Endodermal cell (in vitro differentiated cells): ENCODE measurements at regions not wholly inside any gene's neighbourhood (a gene's known extent, or its start where the extent isn't known, plus 50 kb on each side); places are given as distances from the start of the nearest gene placed in this dataset.

Source experiments
- DNase-seq: peaks from one replicate; pipeline ENCODE4 v3.0.0-alpha.2; 2017
- H3K27ac ChIP-seq: 2 replicates; pipeline ENCODE4 v1.5.1; 2013; ENCODE audit warnings: mild to moderate bottlenecking, low read depth, low read length, moderate library complexity
- H3K27me3 ChIP-seq: 2 replicates; pipeline ENCODE4 v1.6.1; 2013; ENCODE audit warnings: mild to moderate bottlenecking, low read length, moderate library complexity; ENCODE audit not compliant: insufficient read depth, control insufficient read depth, poor library complexity, severe bottlenecking
- H3K36me3 ChIP-seq: 2 replicates; pipeline ENCODE4 v1.7.0; 2013; ENCODE audit warnings: mild to moderate bottlenecking, low read length, moderate library complexity; ENCODE audit not compliant: control insufficient read depth, insufficient read depth
- H3K4me1 ChIP-seq: one replicate; pipeline ENCODE4 v1.7.0; 2013; ENCODE audit warnings: low read length; ENCODE audit not compliant: control insufficient read depth, insufficient read depth
- H3K4me3 ChIP-seq: 2 replicates; pipeline ENCODE4 v1.5.1; 2013; ENCODE audit warnings: mild to moderate bottlenecking, low read length, moderate library complexity
- H3K9ac ChIP-seq: 2 replicates; pipeline ENCODE4 v1.6.1; 2013; ENCODE audit warnings: mild to moderate bottlenecking, low read length, moderate library complexity; ENCODE audit not compliant: poor library complexity, severe bottlenecking; ENCODE audit errors: extremely low read depth
- H3K9me3 ChIP-seq: 2 replicates; pipeline ENCODE4 v1.6.1; 2013; ENCODE audit warnings: mild to moderate bottlenecking, low read length, moderate library complexity; ENCODE audit not compliant: control insufficient read depth
- H3K27ac Mint-ChIP-seq: 2 replicates; pipeline ENCODE4 v1.8.0; 2020; ENCODE audit warnings: mixed read lengths
- H3K27me3 Mint-ChIP-seq: 2 replicates; pipeline ENCODE4 v1.8.0; 2021; ENCODE audit warnings: mild to moderate bottlenecking, mixed read lengths; ENCODE audit not compliant: insufficient read depth
- H3K36me3 Mint-ChIP-seq: 2 replicates; pipeline ENCODE4 v1.8.0; 2020; ENCODE audit warnings: low read depth, mixed read lengths
- H3K4me1 Mint-ChIP-seq: 2 replicates; pipeline ENCODE4 v1.8.0; 2020; ENCODE audit warnings: mixed read lengths
- H3K4me3 Mint-ChIP-seq: 2 replicates; pipeline ENCODE4 v1.8.0; 2020; ENCODE audit warnings: mild to moderate bottlenecking, moderate library complexity, mixed read lengths
- H3K9me3 Mint-ChIP-seq: 2 replicates; pipeline ENCODE4 v1.8.0; 2020; ENCODE audit warnings: mild to moderate bottlenecking, mixed read lengths
- WGBS, 2 experiments: methylation state at CpG; one replicate each; pipeline versions ENCODE4 v1.1.5 to v1.1.7; 2013; ENCODE audit warnings: missing lambda C conversion rate in 2 of 2, mixed read lengths in 1 of 2; ENCODE audit not compliant: insufficient coverage in 1 of 2, insufficient read length in 1 of 2; 5-methylcytosine and 5-hydroxymethylcytosine counted together
- TF ChIP-seq, protein P1 (sequence below): fragments of 200-600 bp; sonication (generic); conservative IDR thresholded peaks from 2 replicates; pipeline ENCODE4 v1.5.0; 2021; ENCODE audit warnings: antibody characterized with exemption, mild to moderate bottlenecking

DNA sequence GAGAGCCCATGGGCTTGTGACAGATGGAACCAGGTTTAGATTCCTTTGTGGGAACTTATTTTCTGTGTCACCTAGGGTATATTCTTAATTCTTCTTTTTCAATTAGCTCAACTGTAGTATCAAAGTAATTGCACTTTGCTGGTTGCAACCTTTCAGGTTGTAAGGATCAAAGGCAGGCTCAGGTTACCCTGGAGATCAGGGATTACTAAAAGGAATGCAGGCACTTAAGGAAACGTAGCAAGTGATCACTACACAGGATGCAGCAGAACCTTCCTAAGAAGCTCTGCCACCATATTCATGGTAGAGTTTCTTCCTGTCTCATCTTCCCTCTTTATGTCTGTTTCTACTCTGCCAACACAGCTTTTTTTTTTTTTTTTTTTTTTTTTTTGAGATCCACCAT lies 133.2 kb upstream of the JAG1 start:
- H3K4me1 ChIP-seq: no peaks in the 10 kb centered on the region
- H3K36me3 ChIP-seq: no peaks in the 10 kb centered on the region
- no peak overlapping the region for H3K27ac Mint-ChIP-seq
- TF ChIP-seq, protein P1, sequence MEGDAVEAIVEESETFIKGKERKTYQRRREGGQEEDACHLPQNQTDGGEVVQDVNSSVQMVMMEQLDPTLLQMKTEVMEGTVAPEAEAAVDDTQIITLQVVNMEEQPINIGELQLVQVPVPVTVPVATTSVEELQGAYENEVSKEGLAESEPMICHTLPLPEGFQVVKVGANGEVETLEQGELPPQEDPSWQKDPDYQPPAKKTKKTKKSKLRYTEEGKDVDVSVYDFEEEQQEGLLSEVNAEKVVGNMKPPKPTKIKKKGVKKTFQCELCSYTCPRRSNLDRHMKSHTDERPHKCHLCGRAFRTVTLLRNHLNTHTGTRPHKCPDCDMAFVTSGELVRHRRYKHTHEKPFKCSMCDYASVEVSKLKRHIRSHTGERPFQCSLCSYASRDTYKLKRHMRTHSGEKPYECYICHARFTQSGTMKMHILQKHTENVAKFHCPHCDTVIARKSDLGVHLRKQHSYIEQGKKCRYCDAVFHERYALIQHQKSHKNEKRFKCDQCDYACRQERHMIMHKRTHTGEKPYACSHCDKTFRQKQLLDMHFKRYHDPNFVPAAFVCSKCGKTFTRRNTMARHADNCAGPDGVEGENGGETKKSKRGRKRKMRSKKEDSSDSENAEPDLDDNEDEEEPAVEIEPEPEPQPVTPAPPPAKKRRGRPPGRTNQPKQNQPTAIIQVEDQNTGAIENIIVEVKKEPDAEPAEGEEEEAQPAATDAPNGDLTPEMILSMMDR: no peak
- no peaks in the 10 kb centered on the region for H3K9me3 ChIP-seq
- WGBS, 2 experiments: 50 to 100% methylated on average over 1 of the region's 1 CpG
- H3K4me3 ChIP-seq: no peak overlapping the region
- no peak overlapping the region for H3K4me3 Mint-ChIP-seq
- no peaks in the 10 kb centered on the region for H3K9me3 Mint-ChIP-seq
- H3K4me1 Mint-ChIP-seq: peaks cover 8% of the 10 kb centered on the region
- DNase-seq: no peak
- no peaks in the 10 kb centered on the region for H3K36me3 Mint-ChIP-seq
- no peak overlapping the region for H3K9ac ChIP-seq
- H3K27me3 Mint-ChIP-seq: no peaks in the 10 kb centered on the region
- no peak overlapping the region for H3K27ac ChIP-seq
- no peaks in the 10 kb centered on the region for H3K27me3 ChIP-seq

DNA sequence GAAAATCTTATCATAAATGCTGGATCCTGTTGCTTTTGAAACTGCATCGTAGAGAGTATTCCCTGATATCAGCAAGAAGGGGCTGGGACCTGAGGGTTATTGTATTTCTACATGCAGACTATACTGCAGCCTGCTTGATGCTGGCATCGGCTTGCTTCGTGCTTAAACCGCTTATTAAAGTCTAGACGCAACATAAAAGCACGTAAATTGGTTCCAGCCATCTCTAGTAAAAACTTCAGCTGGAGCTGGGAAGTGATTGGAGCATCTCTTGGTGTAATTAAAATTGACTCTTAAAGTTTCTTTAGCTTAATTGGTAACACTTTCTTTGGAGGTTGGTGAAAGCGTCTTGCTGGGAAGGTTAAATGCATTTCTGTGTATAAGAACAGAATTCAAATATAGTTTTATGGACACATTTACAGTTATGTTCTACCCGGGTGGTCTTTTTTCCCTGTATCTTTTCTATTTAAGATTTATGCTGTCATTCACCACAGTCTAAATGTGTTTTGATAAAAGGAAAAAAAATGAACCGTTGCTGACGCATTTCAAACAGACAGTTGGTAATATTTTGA lies 139.0 kb upstream of the JAG1 start:
- Mint-ChIP-seq H3K36me3 (no peaks in the 10 kb centered on the region), H3K27ac (no peak overlapping the region), H3K27me3 (no peaks in the 10 kb centered on the region), H3K9me3 (no peaks in the 10 kb centered on the region), H3K4me3 (no peak overlapping the region), H3K4me1 (no peaks in the 10 kb centered on the region)
- TF ChIP-seq, protein P1: no peak
- Histone ChIP-seq H3K36me3 (no peaks in the 10 kb centered on the region), H3K27ac (no peak overlapping the region), H3K27me3 (no peaks in the 10 kb centered on the region), H3K4me1 (no peaks in the 10 kb centered on the region), H3K9ac (no peak overlapping the region), H3K9me3 (no peaks in the 10 kb centered on the region), H3K4me3 (no peak overlapping the region)
- WGBS, 2 experiments: 95 to 97% methylated on average over 8 to 9 of the region's 10 CpGs
- no peak for DNase-seq

DNA sequence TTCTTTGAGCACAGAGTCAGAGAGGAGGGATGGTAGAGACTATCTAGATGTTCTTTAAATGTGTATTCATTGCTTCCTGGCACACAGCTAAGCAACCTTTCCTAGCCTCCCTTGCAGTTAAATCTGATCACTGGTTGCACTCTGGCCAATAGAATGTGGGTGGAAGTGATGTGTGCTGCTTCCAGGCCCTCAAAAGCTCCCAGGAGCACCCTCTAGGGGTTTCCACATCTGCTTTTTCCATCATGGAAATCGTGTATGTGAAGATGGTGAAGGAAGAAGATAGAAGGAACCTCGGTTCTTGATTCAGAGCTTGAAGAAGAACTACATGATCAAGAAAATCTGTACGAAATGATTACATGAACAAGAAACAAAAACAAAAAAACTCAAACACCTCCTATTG lies 149.8 kb upstream of the JAG1 start:
- H3K27me3 Mint-ChIP-seq: peaks cover 5% of the 10 kb centered on the region
- peaks cover 9% of the 10 kb centered on the region for H3K9me3 Mint-ChIP-seq
- TF ChIP-seq, protein P1: peak; percentile 42
- Histone ChIP-seq H3K4me1 (no peaks in the 10 kb centered on the region), H3K4me3 (no peak overlapping the region), H3K36me3 (no peaks in the 10 kb centered on the region), H3K27ac (no peak overlapping the region), H3K9me3 (no peaks in the 10 kb centered on the region), H3K27me3 (no peaks in the 10 kb centered on the region), H3K9ac (no peak overlapping the region)
- H3K4me3 Mint-ChIP-seq: no peak overlapping the region
- no peaks in the 10 kb centered on the region for H3K36me3 Mint-ChIP-seq
- no peaks in the 10 kb centered on the region for H3K4me1 Mint-ChIP-seq
- WGBS, 2 experiments: 96% methylated on average over 3 of the region's 3 CpGs; no CpG with 5 or more reads in 1 of the 2 experiments
- no peak for DNase-seq
- H3K27ac Mint-ChIP-seq: no peak overlapping the region
